GM12892 (cell line): ENCODE measurements at regions not wholly inside any gene's neighbourhood (a gene's known extent, or its start where the extent isn't known, plus 50 kb on each side); places are given as distances from the start of the nearest gene placed in this dataset.

Source experiments
- POLR2A ChIP-seq: IDR thresholded peaks from 2 replicates; pipeline ENCODE4 v1.6.1; 2011; ENCODE audit warnings: low read depth, low read length, control low read depth
- POLR2AphosphoS5 ChIP-seq: IDR thresholded peaks from 2 replicates; pipeline ENCODE4 v1.6.1; 2011; ENCODE audit warnings: low read depth, low read length, control low read depth
- TAF1 ChIP-seq: IDR thresholded peaks from 2 replicates; pipeline ENCODE4 v1.6.1; 2011; ENCODE audit warnings: low read depth, mild to moderate bottlenecking, control low read depth, low read length, borderline replicate concordance

DNA sequence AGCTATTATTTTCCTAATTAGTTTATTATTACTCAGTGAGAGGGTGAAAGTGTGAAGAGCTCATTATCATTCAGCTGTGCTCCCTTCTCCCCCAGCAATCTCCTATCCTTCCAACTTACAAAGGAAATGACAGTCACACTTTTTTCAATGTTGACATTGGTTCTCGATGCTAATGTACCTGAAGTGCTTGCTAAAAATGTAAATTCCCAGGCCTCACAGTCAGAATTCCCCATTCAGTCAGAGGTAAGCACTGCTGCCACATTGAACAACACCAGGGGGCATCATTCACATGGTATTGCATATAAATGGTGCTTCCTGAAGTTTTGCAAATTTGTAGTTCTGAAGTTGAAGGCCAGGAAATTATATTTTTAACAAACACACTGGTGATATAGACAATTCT, 132.7 kb upstream of the FOXD3 start:
- no peak for TF ChIP-seq POLR2A
- no peak for TF ChIP-seq POLR2AphosphoS5
- TF ChIP-seq TAF1 = no peak
